OCI-M1 (cell line): ENCODE measurements at regions not wholly inside any gene's neighbourhood (a gene's known extent, or its start where the extent isn't known, plus 50 kb on each side); places are given as distances from the start of the nearest gene placed in this dataset.
"Not testable (repeated sequence)": the region's sequence is repeated elsewhere in the genome, so short reads cannot be mapped to it uniquely, and the experiment has no call there.

Experiments used
- DNase-seq: peaks from one replicate; lab custom pipeline; 2025; lab: John Stamatoyannopoulos, UW

DNA sequence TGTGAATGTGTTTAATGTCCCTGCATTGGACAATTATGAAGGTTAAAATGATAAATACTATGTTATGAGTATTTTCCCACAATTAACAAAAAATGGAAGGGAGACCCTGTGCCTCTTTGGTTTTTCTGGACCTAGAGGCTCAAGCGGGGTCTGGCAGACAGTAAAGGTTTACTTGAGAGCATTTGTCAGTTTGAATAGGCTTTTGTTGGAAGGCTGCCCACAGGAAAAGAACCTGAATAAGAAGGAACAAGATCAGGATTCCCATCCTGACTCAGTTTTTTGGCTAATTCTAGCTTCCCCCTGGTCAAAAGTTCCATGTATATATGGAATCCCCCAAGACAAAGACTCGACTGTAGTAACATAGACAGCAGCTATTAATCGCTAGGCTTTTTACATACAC lies 150.9 kb upstream of the JUN start:
- no peak for DNase-seq

DNA sequence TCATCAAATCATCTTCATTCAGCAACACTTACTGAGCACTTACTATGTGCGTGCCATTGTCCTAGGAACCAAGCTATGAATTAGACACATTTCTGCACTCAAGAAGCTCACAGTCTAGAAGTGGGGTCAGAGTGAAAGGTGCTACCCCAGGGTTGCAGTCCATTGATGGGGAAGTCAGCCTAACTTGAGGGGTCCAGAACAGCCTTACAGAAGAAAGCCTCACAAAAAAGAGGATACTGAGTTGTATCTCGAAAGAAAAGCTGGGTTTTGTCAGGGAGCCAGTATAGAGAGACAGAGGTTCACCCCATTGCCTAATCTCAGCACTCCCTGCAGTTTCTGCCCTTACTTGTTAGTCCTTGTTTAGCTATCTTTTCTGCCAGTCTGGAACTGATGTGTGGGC lies 153.1 kb upstream of the JUN start:
- no peak for DNase-seq

DNA sequence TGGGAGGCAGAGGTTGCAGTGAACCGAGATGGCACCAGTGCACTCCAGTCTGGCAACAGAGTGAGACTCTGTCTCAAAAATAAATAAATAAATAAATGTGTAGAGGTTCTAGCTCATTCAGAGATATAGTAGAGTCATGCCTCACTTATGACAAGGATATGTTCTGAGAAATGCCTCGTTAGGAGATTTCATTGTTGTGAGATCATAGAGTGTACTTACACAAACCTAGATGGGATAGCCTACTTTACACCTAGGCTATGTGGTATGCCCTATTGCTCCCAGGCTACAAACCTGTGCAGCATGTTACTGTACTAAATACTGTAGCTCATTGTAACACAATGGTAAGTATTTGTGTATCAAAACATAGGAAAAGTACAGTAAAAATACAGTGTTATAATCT lies 155.3 kb upstream of the JUN start:
- no peak for DNase-seq

DNA sequence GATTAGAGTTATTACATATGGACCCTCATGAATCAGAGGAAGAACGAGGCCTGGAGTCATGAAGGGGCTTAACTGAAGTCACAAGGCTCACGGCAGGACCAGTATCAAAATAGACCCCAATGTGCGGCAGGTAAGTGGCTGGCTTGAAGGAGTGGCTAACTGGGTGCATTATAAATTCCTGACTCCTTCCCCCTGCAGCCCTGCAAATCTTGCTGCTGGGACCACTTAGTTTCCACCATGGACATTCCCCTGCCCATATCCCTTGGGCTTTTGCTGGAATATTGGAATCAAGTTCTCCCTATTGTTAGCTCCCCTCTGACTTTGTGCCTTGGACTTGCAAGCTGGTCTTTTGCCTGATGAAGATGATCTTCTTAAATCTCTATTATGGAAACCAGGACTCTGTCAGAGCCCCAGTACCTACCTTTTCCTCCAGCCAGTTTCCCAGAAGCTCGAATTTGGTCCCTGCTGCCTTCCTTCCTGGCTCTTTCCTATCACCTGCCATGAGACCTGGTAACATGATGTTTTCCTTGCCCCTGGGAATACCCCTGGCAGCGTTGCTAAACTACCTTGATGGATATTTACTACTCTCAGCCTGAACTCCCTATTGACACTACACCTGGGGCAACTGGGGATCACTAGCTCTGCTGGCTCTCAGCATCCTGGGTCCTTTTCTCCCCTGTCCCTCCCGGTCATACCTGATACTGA lies 156.0 kb upstream of the JUN start:
- DNase-seq: no peak

DNA sequence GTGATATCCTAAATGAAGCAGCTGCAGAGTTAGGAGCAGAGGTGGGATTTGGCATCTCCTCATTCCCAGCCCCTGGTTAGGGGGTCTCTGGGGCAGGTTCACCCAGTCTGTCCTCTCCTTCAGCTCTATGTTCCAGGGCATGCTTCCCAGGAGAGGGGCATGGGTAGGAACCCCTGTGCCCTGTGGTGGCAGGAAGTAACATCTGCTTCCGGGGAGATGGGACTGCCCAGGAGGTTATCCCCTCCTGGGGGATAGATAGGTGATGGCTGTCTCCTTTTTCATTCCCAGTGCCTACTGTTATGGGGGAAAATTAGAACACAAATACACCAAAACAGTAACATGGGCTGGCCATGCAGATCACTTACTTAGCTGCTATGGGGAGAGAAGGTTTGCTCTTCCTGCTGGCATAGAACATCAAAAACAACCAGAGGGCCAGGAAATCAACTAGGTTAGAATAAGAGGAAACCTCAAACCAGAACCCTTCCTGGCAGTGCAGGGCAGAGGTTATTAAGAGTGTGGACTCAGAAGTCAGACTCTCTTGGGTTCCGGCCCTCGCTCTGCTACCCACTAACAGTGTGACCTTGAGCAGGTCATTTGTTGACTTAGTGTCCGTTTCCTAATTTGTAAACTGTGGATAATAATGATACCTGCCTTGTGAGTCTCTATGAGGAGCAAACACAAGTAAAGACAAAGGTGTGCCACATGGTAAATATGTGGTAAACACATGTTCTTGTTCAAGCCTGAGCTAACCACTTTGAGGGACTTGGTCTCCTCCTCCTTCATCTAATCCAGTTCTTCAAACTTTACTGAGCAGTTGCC lies 157.8 kb upstream of the JUN start:
- DNase-seq: no peak

DNA sequence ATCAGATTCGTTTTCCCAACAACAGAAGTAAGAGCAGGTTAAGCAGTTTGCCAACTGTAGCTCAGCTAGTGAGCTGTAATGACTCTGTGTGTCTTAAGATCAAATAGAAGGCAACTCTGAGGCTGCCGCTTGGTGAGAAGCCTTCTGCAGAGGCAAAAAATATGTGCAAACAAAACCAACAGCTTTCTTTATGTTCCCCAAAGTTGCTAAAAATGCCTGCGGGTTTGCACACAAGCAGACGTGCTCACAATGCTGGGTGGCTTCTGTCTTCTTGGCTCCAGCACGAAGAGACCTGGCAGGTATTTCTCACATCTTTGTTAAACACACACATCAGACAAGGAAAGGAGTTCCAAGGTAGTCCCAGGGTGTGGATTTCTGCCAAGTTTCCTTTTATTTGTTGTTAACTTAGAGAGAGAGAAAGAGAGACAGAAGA lies 158.9 kb upstream of the JUN start:
- DNase-seq: no peak

DNA sequence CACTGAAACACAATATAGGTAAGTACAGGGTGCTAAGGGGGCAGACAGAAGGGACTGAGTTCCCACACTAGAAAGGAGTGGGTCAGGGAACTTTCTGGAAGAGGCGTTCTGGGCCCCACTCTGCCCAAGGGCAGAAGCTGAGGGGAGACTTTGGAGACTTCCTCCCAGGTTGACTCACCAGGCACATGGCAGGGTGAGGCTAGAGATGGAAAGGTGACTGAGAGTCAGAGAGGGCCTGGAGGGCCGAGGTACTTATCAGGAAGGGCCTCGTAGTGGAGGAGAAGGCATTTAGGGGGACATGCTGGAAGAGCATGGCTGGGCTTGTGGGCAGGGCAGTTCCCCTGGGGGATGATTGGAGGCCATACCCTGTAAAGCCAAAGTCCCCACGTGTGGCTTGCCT lies 159.9 kb upstream of the JUN start:
- no peak for DNase-seq

DNA sequence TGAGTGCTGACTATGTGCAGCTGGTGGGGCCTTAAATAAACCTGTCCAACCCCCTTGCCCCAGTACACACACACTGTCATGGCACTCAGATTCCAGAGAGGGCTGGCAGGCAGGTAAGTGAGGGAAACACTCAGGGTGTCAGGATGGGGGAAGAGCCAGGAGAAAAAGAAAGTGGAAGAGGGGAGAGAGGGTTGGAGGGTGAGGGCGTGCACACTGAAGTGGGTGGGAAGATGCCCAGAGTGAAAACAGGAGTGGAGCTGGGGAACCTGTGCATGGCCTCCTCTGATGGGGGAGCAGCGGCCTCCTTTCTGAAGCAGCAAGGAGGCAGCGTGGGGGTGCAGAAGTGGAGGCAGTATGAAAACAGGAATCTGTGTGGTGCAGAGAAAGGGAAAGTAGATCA lies 160.6 kb upstream of the JUN start:
- DNase-seq: no peak

DNA sequence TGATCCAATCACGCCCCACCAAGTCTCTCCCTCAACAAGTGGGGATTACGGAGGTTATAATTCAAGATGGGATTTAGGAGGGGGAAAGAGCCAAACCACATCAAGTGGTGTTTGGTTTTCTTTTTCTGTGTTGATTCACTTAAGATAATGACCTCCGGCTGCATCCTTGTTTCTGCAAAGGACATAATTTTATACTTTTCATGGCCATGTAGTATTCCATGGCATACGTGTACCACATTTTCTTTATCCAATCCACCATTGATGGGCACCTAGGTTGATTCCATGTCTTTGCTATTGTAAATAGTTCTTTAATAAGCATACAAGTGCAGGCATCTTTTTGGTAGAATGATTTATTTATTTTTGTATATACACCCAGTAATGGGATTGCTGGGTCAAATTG lies 162.5 kb upstream of the JUN start:
- DNase-seq: no peak

DNA sequence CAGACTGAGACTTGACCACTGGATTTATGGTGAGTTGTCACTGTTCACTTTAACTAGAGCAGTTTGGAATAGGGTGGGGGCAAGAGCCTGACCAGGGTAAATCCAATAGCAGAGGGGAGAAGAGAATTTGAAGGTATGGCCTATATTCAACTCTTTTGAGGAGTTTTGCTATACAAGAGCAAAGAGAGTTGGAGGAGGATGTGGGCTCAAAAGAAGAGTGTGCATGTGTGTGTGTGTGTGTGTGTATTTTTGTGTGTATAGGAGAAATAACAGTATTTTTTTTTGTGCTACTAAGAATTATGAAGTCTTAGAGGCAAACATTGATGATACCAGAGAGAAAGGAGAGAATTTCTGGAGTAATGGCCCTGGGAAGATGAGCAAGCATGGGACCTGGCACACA lies 164.8 kb upstream of the JUN start:
- DNase-seq: no peak

DNA sequence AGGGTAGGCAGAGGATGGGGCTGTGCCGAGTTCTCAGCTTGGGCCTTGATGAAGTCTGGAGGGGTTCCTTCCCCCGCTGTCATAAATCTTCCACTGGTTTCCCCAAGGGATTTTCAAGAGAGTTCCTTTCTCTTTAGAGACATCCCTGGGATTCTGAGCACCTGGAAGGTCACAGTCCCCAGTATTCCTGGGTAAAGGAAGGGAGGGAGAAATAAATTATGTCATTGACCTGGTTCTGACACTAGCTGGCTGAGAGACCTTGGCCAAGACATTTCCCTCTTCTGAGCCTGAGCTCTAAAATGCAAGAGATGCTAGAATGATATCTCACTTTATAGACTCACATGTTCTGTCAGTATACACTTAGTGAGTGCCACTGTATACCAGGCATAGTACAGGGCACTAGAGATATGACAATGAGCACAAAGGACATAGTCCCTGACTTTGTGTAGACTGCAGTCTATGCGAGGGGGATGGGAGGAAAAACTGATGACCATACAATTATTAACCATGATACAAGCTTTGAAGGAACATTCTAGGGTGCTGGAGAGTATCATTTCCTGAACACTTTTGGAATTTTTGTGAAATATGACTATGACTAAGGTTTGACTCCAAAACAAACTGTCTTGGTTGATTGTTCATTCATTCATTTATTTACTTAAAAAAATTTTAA lies 165.8 kb upstream of the JUN start:
- DNase-seq: no peak

DNA sequence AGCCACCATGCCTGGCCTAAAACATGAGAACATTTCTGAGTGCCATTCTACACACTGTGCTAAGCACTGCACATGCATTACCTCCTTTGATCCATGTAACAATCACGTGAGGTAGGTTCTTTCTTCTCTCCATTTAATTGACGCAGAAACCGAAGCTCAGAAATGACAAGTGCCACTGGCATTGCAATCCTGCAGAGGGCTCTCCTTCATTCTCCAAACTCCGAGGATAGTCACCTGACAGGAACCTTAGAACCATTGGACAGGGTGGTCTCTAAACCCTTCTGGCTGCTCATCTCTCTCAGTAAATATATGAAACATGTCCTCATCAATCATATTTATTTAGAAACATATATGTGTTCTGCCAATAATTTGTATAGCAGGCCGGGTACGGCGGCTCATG lies 167.1 kb upstream of the JUN start:
- DNase-seq: no peak

DNA sequence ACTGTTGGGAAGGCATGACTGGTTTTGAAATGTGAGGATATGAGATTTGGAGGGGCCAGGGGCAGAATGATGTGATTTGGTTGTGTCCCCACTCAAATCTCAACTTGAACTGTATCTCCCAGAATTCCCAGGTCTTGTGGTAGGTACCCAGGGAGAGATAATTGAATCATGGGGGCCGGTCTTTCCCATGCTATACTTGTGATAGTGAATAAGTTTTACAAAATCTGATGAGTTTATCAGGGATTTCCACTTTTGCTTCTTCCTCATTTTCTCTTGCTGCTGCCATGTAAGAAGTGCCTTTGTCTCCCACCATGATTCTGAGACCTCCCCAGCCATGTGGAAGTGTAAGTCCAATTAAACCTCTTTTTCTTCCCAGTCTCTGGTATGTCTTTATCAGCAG lies 170.1 kb upstream of the JUN start:
- DNase-seq: not testable (repeated sequence)

DNA sequence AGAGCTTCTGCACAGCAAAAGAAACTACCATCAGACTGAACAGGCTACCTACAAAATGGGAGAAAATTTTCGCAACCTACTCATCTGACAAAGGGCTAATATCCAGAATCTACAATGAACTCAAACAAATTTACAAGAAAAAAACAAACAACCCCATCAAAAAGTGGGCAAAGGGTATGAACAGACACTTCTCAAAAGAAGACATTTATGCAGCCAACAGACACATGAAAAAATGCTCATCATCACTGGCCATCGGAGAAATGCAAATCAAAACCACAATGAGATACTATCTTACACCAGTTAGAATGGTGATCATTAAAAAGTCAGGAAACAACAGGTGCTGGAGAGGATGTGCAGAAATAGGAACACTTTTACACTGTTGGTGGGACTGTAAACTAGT lies 179.4 kb upstream of the JUN start:
- not testable (repeated sequence) for DNase-seq

DNA sequence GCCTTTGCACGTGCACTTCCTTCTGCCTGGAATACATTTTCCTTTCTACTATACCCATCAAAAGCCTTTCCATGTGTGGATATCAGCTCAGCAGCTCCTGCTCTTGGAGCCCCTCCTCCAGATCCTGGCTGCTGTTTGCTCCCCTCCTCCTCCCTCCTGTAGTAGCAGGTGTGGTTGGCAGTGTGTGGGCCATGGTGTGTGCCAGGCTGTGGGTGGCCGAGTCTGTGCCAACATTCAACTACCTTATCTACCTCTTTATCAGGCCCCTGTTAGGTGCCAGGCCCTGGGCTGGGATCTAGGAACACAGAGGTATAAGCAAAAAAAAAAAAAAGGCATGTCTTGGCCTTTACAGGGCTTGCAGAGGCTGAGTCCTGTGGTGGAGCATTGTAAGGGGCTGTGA lies 180.6 kb upstream of the JUN start:
- no peak for DNase-seq

DNA sequence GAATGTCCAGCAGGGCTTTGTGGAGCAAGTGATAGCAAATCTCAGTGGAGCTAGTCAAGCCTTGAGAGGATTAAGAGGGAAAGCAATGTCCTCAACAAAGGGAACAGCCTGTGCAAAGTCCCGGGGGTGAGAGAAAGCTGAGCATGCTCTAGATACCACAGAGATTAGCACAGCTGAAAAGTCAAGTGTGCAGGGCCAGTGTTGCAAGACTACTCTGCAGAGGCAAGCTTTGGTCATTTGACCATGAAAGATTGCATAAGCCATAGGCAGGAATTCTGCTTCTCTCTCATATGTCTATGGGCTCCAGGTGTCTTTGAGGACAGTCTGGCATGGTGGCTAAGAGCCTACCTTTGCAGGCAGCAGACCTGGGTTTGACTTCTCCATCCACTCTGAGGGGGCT lies 181.0 kb upstream of the JUN start:
- peak; percentile 20 for DNase-seq

DNA sequence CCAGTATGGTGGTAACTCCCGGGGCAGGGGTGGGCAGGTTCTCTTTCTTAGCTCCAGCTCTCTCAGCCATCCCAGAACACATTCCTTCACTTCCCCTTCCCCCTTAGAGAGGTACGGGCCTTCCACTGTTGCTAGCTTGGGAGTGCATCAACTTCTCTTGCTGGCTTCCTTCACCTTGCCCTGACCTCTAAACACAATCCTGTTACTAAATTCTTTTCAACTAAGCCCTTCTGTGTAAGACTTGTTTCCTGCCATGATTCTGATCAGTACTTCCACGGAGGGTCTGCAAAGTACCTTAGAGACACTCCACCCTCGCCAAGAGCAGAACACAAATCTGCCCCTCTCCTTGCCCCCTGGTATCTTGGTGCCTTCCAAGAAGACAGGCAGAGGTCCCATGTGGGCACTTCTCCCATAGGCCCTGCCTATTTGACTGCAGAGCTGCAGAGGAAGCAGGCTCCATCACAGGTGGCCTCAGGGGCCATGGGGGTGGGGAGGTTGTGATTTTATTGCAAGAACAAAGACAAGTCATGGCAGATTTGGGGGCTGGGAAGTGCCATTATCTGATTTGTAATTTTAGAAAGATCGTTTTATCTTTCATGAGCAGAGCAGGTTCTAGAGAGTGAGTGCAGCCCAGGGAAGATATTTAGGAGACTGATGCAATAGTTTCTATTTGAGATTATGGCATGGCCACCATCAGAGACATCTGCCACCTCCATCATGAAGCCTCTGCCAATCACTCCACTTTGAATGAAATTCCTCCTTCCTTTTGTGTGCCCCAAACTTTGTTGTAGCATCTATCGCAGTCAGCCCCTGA lies 182.5 kb upstream of the JUN start:
- peak; percentile 44 for DNase-seq

DNA sequence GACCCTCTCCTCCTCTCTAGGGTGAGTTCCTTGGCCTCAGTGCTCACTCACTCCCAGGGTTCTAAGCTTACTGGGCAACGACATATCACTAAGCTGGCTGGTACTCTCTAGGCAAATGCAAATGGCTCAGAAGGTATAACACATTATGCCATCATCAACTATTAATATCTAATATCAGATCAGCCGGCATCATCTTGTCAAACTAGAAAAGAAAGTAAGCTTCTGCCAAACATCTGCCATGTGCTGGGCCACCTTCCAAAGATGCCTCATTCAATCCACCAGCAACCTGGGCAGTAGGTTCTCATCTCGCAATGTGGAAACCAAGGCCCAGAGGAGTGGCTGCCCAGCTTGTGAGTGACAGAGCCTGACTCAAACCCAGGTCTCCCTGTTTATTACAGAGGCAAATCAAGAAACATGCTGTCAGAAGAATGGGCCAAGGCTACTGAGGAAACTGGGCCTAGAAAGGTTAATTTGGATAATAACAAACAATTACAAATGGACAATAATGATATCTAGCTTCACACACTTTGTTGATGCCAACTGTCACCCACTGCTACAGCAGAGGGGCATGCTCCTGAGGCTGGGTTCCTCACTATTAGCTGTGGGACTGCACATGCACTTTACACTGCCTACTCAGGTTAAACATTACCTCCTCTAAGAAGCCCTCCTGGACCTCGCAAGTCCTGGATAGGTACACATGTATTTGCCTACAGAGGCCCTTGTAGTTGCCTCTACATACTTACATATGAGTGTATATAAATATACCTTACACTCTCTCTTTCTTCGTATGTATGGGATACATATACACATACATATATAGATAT lies 183.3 kb upstream of the JUN start:
- DNase-seq: no peak

DNA sequence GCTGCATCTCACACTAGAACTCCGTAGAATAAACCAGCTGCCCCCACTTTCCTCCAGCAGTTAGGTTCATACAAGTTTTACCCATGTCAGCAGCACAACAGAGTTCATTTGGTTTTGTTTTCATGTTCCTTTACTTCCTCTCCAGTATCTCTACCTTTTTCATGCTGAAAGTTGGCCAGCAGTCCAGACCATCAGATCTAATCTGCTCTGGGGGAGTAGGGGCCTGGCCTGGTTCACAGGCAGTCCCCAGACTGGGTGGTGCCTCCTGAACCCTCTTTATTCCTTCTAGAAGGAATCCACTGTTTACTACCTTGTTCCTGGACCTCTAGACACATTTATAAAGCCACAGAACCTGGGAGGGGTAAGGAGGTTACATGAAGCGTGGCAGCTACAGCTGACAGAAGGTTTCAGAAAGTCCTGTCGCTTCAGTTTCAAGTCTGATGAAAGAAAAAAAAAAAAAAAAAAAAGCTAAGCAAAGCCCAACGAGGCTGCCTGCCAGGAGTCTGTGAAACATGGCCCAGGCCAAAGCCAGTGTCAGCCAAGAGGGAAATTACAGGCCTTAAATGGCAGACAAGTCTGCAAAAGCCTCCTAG lies 184.6 kb upstream of the JUN start:
- DNase-seq: peak; percentile 89

DNA sequence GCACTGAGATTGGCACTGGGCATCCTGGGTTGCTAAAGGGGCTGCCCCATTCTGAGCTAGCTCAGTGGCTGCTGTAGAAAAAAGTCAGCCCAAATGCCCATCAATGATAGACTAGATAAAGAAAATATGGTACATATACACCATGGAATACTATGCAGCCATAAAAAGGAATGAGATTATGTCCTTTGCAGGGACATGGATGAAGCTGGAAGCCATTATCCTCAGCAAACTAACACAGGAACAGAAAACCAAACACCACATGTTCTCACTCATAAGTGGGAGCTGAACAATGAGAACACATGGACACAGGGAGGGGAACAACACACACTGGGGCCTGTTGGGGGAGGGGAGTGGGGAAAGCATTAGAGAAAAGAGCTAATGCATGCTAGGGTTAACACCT lies 185.3 kb upstream of the JUN start:
- DNase-seq: not testable (repeated sequence)

DNA sequence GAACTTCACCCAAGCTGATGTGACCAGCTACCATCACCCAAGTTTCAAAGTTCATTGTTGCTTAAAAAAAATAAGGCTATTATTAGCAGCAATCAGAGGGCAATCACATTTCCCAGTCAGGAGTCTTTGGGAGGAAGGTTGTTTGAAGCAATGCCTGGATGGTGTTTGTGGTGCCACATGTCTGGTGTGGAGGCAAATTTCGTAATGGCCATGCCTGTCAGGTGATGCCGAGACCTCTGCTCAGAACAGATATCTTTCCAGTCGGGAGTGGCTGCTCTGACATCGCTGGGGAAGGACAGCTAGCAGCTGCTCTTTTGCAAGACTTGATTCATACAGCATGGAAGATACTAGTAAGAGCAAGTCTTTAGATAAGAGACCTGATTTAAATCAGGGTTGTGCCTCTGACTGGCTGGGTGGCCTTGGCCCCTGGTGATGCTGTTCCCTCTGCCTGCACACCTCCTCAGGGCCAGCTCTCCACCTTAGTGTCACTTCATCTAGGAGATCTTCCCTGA lies 187.8 kb upstream of the JUN start:
- DNase-seq: peak; percentile 82
